PC-9 (cell line): ENCODE measurements at regions not wholly inside any gene's neighbourhood (a gene's known extent, or its start where the extent isn't known, plus 50 kb on each side); places are given as distances from the start of the nearest gene placed in this dataset.

ENCODE experiments used
- BruUV-seq: library from RNA; stranded (reverse); fragments of 400-500 nt; replicated peaks from 2 replicates; lab custom pipeline; 2021; lab: Mats Ljungman, UMichigan
- CTCF ChIA-PET: fragments of 300-600 bp; sonication (Branson Sonifier 250); formaldehyde crosslinking; loops from one replicate; lab custom pipeline; 2022; ENCODE audit warnings: antibody characterized with exemption; lab: Charles Lee
- POLR2A ChIA-PET: fragments of 300-600 bp; sonication (Branson Sonifier 250); formaldehyde crosslinking; loops from one replicate; lab custom pipeline; 2022; ENCODE audit warnings: antibody characterized with exemption; ENCODE audit not compliant: unreplicated experiment; lab: Charles Lee
- DNase-seq, 2 experiments: peaks; one replicate each; pipeline versions ENCODE4 v3.0.0 to v3.0.0-alpha.2; 2015 to 2022; ENCODE audit warnings: mixed read lengths in 1 of 2
- H2AFZ ChIP-seq: fragments of 200-600 bp; sonication (generic); 2 replicates; pipeline ENCODE4 v1.8.1; 2017; ENCODE audit warnings: antibody characterized with exemption
- H3F3A ChIP-seq: fragments of 200-600 bp; sonication (generic); 2 replicates; pipeline ENCODE4 v1.8.1; 2017; ENCODE audit warnings: antibody characterized with exemption, mild to moderate bottlenecking, low read depth; ENCODE audit not compliant: insufficient read depth
- H3K27ac ChIP-seq: fragments of 200-600 bp; sonication (generic); 2 replicates; pipeline ENCODE4 v1.6.1; 2016; ENCODE audit warnings: mixed run types
- H3K27me3 ChIP-seq: fragments of 200-600 bp; sonication (generic); 2 replicates; pipeline ENCODE4 v1.6.1; 2016; ENCODE audit warnings: low read depth, mixed run types; ENCODE audit not compliant: insufficient read depth
- H3K36me3 ChIP-seq: fragments of 200-600 bp; sonication (generic); 2 replicates; pipeline ENCODE4 v1.6.1; 2016; ENCODE audit warnings: low read depth, mixed run types
- H3K4me1 ChIP-seq: fragments of 200-600 bp; sonication (generic); replicated peaks from 2 replicates; pipeline ENCODE4 v1.6.1; 2016; ENCODE audit warnings: mixed run types; ENCODE audit not compliant: insufficient read depth
- H3K4me2 ChIP-seq: fragments of 200-600 bp; sonication (generic); 2 replicates; pipeline ENCODE4 v1.6.1; 2017; ENCODE audit warnings: mixed run types
- H3K4me3 ChIP-seq: fragments of 200-600 bp; sonication (generic); 2 replicates; pipeline ENCODE4 v1.6.1; 2016; ENCODE audit warnings: mixed run types
- H3K79me2 ChIP-seq: fragments of 200-600 bp; sonication (generic); 2 replicates; pipeline ENCODE4 v1.6.1; 2017; ENCODE audit warnings: low read depth, mixed run types
- H3K9me2 ChIP-seq: fragments of 200-600 bp; sonication (generic); 2 replicates; pipeline ENCODE4 v1.8.1; 2017; ENCODE audit warnings: mild to moderate bottlenecking; ENCODE audit not compliant: insufficient read depth
- H3K9me3 ChIP-seq: fragments of 200-600 bp; sonication (generic); 2 replicates; pipeline ENCODE4 v1.8.1; 2016; ENCODE audit warnings: low read depth; ENCODE audit not compliant: insufficient read depth
- H4K20me1 ChIP-seq: fragments of 200-600 bp; sonication (generic); 2 replicates; pipeline ENCODE4 v1.8.1; 2017; ENCODE audit not compliant: insufficient read depth
- EZH2 ChIP-seq: fragments of 200-600 bp; sonication (generic); IDR thresholded peaks from 2 replicates; pipeline ENCODE4 v1.8.0; 2017; ENCODE audit warnings: antibody characterized with exemption, low read depth
- intact Hi-C: fragments of 100-400 bp; cut with micrococcal nuclease; formaldehyde crosslinking; loops from one replicate; pipeline ENCODE4 v1.10.0; 2022; ENCODE audit not compliant: unreplicated experiment
- TF ChIP-seq, protein P1 (sequence below): fragments of 200-600 bp; sonication (generic); conservative IDR thresholded peaks from 2 replicates; pipeline ENCODE4 v1.6.1; 2017; ENCODE audit warnings: mixed run types, antibody characterized with exemption, mild to moderate bottlenecking, moderate library complexity

DNA sequence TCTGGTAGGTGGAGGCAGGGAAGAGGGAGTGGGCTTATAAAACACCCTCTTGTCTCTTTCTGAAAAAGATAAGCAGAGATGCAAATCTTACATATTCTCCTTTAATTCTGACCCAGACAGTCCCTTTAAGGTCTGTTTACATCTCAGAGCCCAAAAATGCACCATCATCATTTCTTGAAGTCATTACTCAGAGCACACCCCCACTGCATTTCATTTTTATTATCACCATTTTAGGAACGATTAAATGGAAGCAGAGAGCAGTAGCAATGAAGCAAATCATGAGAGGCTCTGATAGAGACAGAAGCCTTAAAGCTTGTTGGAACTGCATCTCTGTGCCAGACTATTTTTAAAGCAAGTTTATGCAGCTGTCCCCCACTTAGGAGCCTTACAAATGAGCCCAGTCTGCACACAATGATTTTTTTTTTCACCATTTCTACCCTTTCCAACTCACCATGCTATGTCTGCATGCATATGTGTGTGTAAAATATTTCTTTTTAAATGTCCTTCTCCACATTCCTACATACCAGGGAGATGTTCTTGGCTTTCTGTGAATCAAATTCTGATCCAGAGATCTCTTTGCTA, 311.0 kb downstream of the GRIN2B start:
- no peaks in the 10 kb centered on the region for H3K79me2 ChIP-seq
- H3K4me3 ChIP-seq, result no peak overlapping the region
- H3K9me2 ChIP-seq, result no peaks in the 10 kb centered on the region
- TF ChIP-seq, protein P1, sequence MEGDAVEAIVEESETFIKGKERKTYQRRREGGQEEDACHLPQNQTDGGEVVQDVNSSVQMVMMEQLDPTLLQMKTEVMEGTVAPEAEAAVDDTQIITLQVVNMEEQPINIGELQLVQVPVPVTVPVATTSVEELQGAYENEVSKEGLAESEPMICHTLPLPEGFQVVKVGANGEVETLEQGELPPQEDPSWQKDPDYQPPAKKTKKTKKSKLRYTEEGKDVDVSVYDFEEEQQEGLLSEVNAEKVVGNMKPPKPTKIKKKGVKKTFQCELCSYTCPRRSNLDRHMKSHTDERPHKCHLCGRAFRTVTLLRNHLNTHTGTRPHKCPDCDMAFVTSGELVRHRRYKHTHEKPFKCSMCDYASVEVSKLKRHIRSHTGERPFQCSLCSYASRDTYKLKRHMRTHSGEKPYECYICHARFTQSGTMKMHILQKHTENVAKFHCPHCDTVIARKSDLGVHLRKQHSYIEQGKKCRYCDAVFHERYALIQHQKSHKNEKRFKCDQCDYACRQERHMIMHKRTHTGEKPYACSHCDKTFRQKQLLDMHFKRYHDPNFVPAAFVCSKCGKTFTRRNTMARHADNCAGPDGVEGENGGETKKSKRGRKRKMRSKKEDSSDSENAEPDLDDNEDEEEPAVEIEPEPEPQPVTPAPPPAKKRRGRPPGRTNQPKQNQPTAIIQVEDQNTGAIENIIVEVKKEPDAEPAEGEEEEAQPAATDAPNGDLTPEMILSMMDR, result no peak
- no peak for TF ChIP-seq EZH2
- H2AFZ ChIP-seq, result no peak overlapping the region
- POLR2A ChIA-PET, result no interaction called here
- H4K20me1 ChIP-seq, result no peaks in the 10 kb centered on the region
- intact Hi-C loops, result no loop called here
- H3K4me1 ChIP-seq, result no peaks in the 10 kb centered on the region
- H3K27me3 ChIP-seq, result no peaks in the 10 kb centered on the region
- no peak overlapping the region for H3K4me2 ChIP-seq
- no peaks in the 10 kb centered on the region for H3K9me3 ChIP-seq
- CTCF ChIA-PET, result no interaction called here
- no peak overlapping the region for H3K27ac ChIP-seq
- no peaks in the 10 kb centered on the region for H3F3A ChIP-seq
- no peak for DNase-seq
- H3K36me3 ChIP-seq, result no peaks in the 10 kb centered on the region
- no TSS peak for BruUV-seq

DNA sequence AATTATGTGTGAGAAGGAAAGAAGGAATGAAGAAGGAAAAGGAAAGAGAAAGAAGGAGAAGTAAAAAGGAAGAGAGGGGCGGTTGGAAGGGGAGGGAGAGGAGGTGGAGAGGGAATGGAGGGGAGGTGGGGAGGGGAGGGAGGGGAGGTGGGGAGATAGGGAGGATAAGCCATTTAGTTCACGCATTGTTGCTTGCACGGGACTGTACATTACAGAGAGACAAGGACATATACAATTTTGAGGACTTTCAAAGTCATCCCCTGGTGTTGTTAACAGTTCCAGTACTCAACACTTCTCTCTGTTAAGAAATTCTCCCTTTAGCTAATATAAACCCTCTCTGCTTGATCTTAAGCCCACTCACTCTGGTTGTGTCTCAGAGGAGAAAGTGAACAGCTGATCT, 312.5 kb downstream of the GRIN2B start:
- H3K79me2 ChIP-seq, result no peaks in the 10 kb centered on the region
- BruUV-seq, result no TSS peak
- no peaks in the 10 kb centered on the region for H3K9me3 ChIP-seq
- H3K27me3 ChIP-seq, result no peaks in the 10 kb centered on the region
- ChIA-PET CTCF (no interaction called here), POLR2A (no interaction called here)
- H2AFZ ChIP-seq, result no peak overlapping the region
- no peaks in the 10 kb centered on the region for H4K20me1 ChIP-seq
- no peak overlapping the region for H3K4me2 ChIP-seq
- no peaks in the 10 kb centered on the region for H3K4me1 ChIP-seq
- intact Hi-C loops, result no loop called here
- no peak overlapping the region for H3K4me3 ChIP-seq
- no peaks in the 10 kb centered on the region for H3K36me3 ChIP-seq
- H3F3A ChIP-seq, result no peaks in the 10 kb centered on the region
- TF ChIP-seq, protein P1, result no peak
- TF ChIP-seq EZH2, result no peak
- H3K9me2 ChIP-seq, result no peaks in the 10 kb centered on the region
- H3K27ac ChIP-seq, result no peak overlapping the region
- DNase-seq, result no peak

- Histone ChIP-seq H3K9me2 (no peaks in the 10 kb centered on the region), H3K4me1 (no peaks in the 10 kb centered on the region), H3K4me2 (no peak overlapping the region), H3K79me2 (no peaks in the 10 kb centered on the region), H3K9me3 (no peaks in the 10 kb centered on the region), H3K36me3 (no peaks in the 10 kb centered on the region), H3K27me3 (no peaks in the 10 kb centered on the region), H3F3A (no peaks in the 10 kb centered on the region), H3K4me3 (no peak overlapping the region), H3K27ac (no peak overlapping the region), H4K20me1 (no peaks in the 10 kb centered on the region), H2AFZ (no peak overlapping the region; the same call in 1 of the 2 replicates)
- intact Hi-C loops, result no loop called here
- ChIA-PET CTCF (no interaction called here), POLR2A (no interaction called here)
- no peak for DNase-seq
- no TSS peak for BruUV-seq
- TF ChIP-seq, protein P1, result 0 out of 2 replicates have a peak, but pooled peaks have one; percentile 14
- TF ChIP-seq EZH2, result no peak
Observed at GRCh38 chr12:13666806-13667205, 314.6 kb downstream of the GRIN2B start.
